ENCODE measurements at regions not wholly inside any gene's neighbourhood (a gene's known extent, or its start where the extent isn't known, plus 50 kb on each side); places are given as distances from the start of the nearest gene placed in this dataset.

DNA sequence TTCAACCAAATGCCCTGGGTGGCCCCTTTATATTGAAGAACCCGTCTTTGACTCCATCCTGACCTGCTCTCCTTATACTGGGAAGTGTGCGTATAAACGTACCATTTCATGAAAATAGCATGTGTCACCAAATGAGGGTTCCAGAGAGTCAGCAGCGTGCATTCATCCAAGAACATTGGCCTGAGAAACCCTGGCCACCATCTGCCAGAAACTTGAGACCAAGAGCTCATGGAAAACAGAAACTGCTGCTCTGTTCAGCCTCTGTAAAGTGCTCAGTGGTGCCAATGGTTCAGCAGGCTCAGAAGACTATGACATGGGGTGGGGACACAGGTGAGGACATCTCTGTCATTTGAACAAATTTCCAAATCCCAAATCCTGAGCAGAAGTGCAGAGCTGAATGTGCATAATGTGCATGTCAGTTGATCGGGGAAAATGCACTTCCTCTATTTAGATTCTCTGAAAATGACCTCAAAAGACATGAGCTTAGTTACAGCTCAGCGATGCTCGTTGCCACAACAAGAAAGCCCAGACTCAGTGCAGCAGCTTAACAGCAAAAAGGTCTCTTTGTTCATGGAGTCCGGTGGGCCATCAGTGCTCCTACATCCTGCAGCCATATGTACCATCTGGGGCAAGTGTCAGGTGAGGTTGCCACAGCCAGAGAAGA lies 176.1 kb downstream of the ATPSCKMT start (continued):
- TF ChIP-seq, protein P1, sequence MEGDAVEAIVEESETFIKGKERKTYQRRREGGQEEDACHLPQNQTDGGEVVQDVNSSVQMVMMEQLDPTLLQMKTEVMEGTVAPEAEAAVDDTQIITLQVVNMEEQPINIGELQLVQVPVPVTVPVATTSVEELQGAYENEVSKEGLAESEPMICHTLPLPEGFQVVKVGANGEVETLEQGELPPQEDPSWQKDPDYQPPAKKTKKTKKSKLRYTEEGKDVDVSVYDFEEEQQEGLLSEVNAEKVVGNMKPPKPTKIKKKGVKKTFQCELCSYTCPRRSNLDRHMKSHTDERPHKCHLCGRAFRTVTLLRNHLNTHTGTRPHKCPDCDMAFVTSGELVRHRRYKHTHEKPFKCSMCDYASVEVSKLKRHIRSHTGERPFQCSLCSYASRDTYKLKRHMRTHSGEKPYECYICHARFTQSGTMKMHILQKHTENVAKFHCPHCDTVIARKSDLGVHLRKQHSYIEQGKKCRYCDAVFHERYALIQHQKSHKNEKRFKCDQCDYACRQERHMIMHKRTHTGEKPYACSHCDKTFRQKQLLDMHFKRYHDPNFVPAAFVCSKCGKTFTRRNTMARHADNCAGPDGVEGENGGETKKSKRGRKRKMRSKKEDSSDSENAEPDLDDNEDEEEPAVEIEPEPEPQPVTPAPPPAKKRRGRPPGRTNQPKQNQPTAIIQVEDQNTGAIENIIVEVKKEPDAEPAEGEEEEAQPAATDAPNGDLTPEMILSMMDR (IDR thresholded peaks at IDR 0.05; ENCODE audit: low read depth, low read length, missing input control), result no peak
- no peak for TF ChIP-seq GABPA (IDR thresholded peaks at IDR 0.05 in 1 of 2, conservative IDR thresholded peaks at IDR 0.05 in 1 of 2)
- no peak for TF ChIP-seq YY1 (IDR thresholded peaks at IDR 0.05)

DNA sequence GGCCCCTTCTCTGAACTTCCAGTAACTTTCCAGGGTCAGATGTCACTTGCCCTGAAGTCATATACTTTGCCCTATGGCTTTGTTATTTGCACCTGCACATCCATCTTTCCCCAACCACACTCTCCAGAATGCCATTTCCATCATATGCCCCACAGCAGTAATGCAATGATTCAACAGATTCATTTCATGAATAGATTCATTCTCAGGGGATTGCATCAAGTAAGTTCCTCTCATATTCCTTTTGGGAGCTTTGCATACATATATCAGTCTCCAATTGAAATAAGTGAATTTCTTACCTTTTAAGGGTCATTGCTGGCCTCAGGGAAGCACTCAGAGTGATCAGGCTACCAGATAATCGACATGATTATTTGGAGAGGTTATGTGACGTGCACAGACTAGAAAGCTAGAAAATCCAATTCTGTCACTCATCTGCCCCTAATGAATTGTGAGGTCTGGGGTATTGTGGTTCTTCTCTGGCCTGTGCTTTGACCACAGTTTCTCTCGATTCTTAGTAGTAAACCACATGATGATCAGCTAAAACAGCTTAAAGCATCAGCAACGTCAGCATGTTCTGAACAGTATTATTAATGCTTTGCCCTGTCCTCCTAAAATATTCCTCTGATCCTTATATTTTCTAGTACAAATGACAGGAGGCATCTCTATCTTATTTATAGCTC lies 179.9 kb downstream of the ATPSCKMT start:
- H3K4me3 ChIP-seq (ENCODE audit: low read depth in 1 of 3, low read length in 3 of 3), result no peak overlapping the region
- TF ChIP-seq NR2F2 (IDR thresholded peaks at IDR 0.05) (no peak), EGR1 (IDR thresholded peaks at IDR 0.05; ENCODE audit: low read depth in 2 of 2) (no peak), HNF4A (conservative IDR thresholded peaks at IDR 0.05) (no peak)
- H3K4me1 ChIP-seq (ENCODE audit: control insufficient read depth in 4 of 4, insufficient read depth in 4 of 4, low read length in 3 of 4), result no peaks in the 10 kb centered on the region
- H3K9me3 ChIP-seq (ENCODE audit: control insufficient read depth in 4 of 4, low read length in 3 of 4), result no peaks in the 10 kb centered on the region
- DNase-seq (ENCODE audit: low spot score), result no peak
- no peak overlapping the region for H3K27ac ChIP-seq (ENCODE audit: low read depth in 1 of 2, low read length in 2 of 2)
- H3K36me3 ChIP-seq (ENCODE audit: control insufficient read depth in 4 of 4, insufficient read depth in 3 of 4, low read depth in 1 of 4, low read length in 3 of 4), result peaks cover 0 to 1% (median 0%) of the 10 kb centered on the region in 4 donors
- WGBS, result 70% methylated on average over 4 of the region's 4 CpGs
- H3K9ac ChIP-seq (ENCODE audit: low read depth in 1 of 2, low read length in 2 of 2), result no peak overlapping the region
- H3K27me3 ChIP-seq (ENCODE audit: control insufficient read depth in 4 of 4, insufficient read depth in 4 of 4, low read length in 3 of 4), result no peaks in the 10 kb centered on the region

DNA sequence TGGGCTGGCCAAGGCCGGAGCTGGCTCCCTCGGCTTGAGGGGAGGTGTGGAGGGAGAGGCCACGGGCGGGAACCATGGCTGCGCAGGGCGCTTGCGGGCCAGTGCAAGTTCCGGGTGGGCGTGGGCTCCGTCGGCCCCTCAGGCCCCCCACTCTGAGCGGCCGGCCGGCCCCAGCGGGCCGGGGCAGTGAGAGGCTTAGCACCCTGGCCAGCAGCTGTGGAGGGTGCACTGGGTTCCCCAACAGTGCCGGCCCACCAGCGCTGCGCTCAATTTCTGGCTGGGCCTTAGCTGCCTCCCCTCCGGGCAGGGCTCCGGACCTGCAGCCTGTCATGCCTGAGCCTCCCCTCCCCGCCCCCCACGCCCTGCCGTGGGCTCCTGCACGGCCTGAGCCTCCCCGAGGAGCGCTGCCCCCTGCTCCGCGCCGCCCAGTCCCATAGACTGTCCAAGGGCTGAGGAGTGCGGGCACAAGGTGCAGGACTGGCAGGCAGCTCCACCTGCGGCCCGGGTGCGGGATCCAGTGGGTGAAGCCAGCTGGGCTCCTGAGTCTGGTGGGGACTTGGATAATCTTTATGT lies 184.2 kb downstream of the ATPSCKMT start:
- H3K36me3 ChIP-seq (ENCODE audit: control insufficient read depth in 4 of 4, insufficient read depth in 3 of 4, low read depth in 1 of 4, low read length in 3 of 4), result no peaks in the 10 kb centered on the region
- no peaks in the 10 kb centered on the region for H3K27me3 ChIP-seq (ENCODE audit: control insufficient read depth in 4 of 4, insufficient read depth in 4 of 4, low read length in 3 of 4)
- H3K27ac ChIP-seq (ENCODE audit: low read depth in 1 of 2, low read length in 2 of 2), result no peak overlapping the region
- no peak overlapping the region for H3K9ac ChIP-seq (ENCODE audit: low read depth in 1 of 2, low read length in 2 of 2)
- WGBS, result 96% methylated on average over 34 of the region's 34 CpGs
- no peak overlapping the region for H3K4me3 ChIP-seq (ENCODE audit: low read depth in 1 of 3, low read length in 3 of 3)
- no peaks in the 10 kb centered on the region for H3K9me3 ChIP-seq (ENCODE audit: control insufficient read depth in 4 of 4, low read length in 3 of 4)
- no peaks in the 10 kb centered on the region for H3K4me1 ChIP-seq (ENCODE audit: control insufficient read depth in 4 of 4, insufficient read depth in 4 of 4, low read length in 3 of 4)
- DNase-seq (ENCODE audit: low spot score), result no peak
- TF ChIP-seq JUND (IDR thresholded peaks at IDR 0.05) (no peak), RXRA (IDR thresholded peaks at IDR 0.05) (no peak), FOXA1 (IDR thresholded peaks at IDR 0.05) (no peak), EGR1 (IDR thresholded peaks at IDR 0.05; ENCODE audit: low read depth in 2 of 2) (no peak)
- TF ChIP-seq, protein P2, sequence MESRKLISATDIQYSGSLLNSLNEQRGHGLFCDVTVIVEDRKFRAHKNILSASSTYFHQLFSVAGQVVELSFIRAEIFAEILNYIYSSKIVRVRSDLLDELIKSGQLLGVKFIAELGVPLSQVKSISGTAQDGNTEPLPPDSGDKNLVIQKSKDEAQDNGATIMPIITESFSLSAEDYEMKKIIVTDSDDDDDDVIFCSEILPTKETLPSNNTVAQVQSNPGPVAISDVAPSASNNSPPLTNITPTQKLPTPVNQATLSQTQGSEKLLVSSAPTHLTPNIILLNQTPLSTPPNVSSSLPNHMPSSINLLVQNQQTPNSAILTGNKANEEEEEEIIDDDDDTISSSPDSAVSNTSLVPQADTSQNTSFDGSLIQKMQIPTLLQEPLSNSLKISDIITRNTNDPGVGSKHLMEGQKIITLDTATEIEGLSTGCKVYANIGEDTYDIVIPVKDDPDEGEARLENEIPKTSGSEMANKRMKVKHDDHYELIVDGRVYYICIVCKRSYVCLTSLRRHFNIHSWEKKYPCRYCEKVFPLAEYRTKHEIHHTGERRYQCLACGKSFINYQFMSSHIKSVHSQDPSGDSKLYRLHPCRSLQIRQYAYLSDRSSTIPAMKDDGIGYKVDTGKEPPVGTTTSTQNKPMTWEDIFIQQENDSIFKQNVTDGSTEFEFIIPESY (IDR thresholded peaks at IDR 0.05), result no peak
